ENCODE measurements at regions not wholly inside any gene's neighbourhood (a gene's known extent, or its start where the extent isn't known, plus 50 kb on each side); places are given as distances from the start of the nearest gene placed in this dataset.
"Not testable (repeated sequence)": the region's sequence is repeated elsewhere in the genome, so short reads cannot be mapped to it uniquely, and the experiment has no call there.

GRCh38 chr3:106022913-106023312 lies 154.1 kb upstream of the CBLB start:
- no peak for DNase-seq (ENCODE audit: low read depth)

GRCh38 chr3:106025151-106025722 lies 156.4 kb upstream of the CBLB start:
- no peak for DNase-seq (ENCODE audit: low read depth)

GRCh38 chr3:106029954-106030626 lies 161.3 kb upstream of the CBLB start:
- no peak for DNase-seq (ENCODE audit: low read depth)

GRCh38 chr3:106030627-106030963 lies 161.8 kb upstream of the CBLB start:
- DNase-seq (ENCODE audit: low read depth) = no peak

GRCh38 chr3:106032479-106032878 lies 163.7 kb upstream of the CBLB start:
- DNase-seq (ENCODE audit: low read depth) = no peak

GRCh38 chr3:106033654-106034053 lies 164.8 kb upstream of the CBLB start:
- DNase-seq (ENCODE audit: low read depth) = no peak

GRCh38 chr3:106034313-106034712 lies 165.5 kb upstream of the CBLB start:
- DNase-seq (ENCODE audit: low read depth) = no peak

GRCh38 chr3:106035619-106036018 lies 166.8 kb upstream of the CBLB start:
- no peak for DNase-seq (ENCODE audit: low read depth)

GRCh38 chr3:106036696-106037095 lies 167.9 kb upstream of the CBLB start:
- no peak for DNase-seq (ENCODE audit: low read depth)

GRCh38 chr3:106047221-106047620 lies 178.4 kb upstream of the CBLB start:
- DNase-seq (ENCODE audit: low read depth) = no peak

- DNase-seq (ENCODE audit: low read depth) = no peak
Observed at GRCh38 chr3:106048946-106049481, 180.2 kb upstream of the CBLB start.

GRCh38 chr3:106049821-106050220 lies 181.0 kb upstream of the CBLB start:
- DNase-seq (ENCODE audit: low read depth) = no peak

GRCh38 chr3:106056931-106057330 lies 188.1 kb upstream of the CBLB start:
- DNase-seq (ENCODE audit: low read depth) = no peak

GRCh38 chr3:106058475-106058874 lies 189.7 kb upstream of the CBLB start:
- no peak for DNase-seq (ENCODE audit: low read depth)

- no peak for DNase-seq (ENCODE audit: low read depth)
Observed at GRCh38 chr3:106059953-106060517, 191.2 kb upstream of the CBLB start.

GRCh38 chr3:106063909-106064308 lies 195.1 kb upstream of the CBLB start:
- no peak for DNase-seq (ENCODE audit: low read depth)

GRCh38 chr3:106065831-106066230 lies 197.0 kb upstream of the CBLB start:
- no peak for DNase-seq (ENCODE audit: low read depth)

GRCh38 chr3:106067711-106068110 lies 198.9 kb upstream of the CBLB start:
- no peak for DNase-seq (ENCODE audit: low read depth)

- no peak for DNase-seq (ENCODE audit: low read depth)
Observed at GRCh38 chr3:106068381-106068780, 199.6 kb upstream of the CBLB start.

- no peak for DNase-seq (ENCODE audit: low read depth)
Observed at GRCh38 chr3:106068795-106069194, 200.0 kb upstream of the CBLB start.

- no peak for DNase-seq (ENCODE audit: low read depth)
Observed at GRCh38 chr3:106070187-106070586, 201.4 kb upstream of the CBLB start.

- DNase-seq (ENCODE audit: low read depth) = no peak
Observed at GRCh38 chr3:106071306-106071705, 202.5 kb upstream of the CBLB start.

GRCh38 chr3:106072596-106072995 lies 203.8 kb upstream of the CBLB start:
- not testable (repeated sequence) for DNase-seq (ENCODE audit: low read depth)

GRCh38 chr3:106073806-106074205 lies 205.0 kb upstream of the CBLB start:
- not testable (repeated sequence) for DNase-seq (ENCODE audit: low read depth)
